ENCODE measurements at regions not wholly inside any gene's neighbourhood (a gene's known extent, or its start where the extent isn't known, plus 50 kb on each side); places are given as distances from the start of the nearest gene placed in this dataset.

GRCh38 chr2:166825914-166826313 lies 62.4 kb upstream of the XIRP2 start:
- TF ChIP-seq CTCF (IDR thresholded peaks at IDR 0.05) (no peak), POLR2A (IDR thresholded peaks at IDR 0.05) (no peak)
